GM21360 (cell line): ENCODE measurements at regions not wholly inside any gene's neighbourhood (a gene's known extent, or its start where the extent isn't known, plus 50 kb on each side); places are given as distances from the start of the nearest gene placed in this dataset.
A peak's percentile ranks its signal among the peaks of the same experiment; 100 is the strongest.

Source experiments
- ATAC-seq: cut with Tn5 transposase; IDR thresholded peaks from one replicate; pipeline ENCODE4 v1.9.1; 2021; ENCODE audit warnings: mild to moderate bottlenecking, moderate library complexity; ENCODE audit not compliant: unreplicated experiment

GRCh38 chr20:53838311-53838868 lies 232.0 kb downstream of the BCAS1 start:
- ATAC-seq: no peak

DNA sequence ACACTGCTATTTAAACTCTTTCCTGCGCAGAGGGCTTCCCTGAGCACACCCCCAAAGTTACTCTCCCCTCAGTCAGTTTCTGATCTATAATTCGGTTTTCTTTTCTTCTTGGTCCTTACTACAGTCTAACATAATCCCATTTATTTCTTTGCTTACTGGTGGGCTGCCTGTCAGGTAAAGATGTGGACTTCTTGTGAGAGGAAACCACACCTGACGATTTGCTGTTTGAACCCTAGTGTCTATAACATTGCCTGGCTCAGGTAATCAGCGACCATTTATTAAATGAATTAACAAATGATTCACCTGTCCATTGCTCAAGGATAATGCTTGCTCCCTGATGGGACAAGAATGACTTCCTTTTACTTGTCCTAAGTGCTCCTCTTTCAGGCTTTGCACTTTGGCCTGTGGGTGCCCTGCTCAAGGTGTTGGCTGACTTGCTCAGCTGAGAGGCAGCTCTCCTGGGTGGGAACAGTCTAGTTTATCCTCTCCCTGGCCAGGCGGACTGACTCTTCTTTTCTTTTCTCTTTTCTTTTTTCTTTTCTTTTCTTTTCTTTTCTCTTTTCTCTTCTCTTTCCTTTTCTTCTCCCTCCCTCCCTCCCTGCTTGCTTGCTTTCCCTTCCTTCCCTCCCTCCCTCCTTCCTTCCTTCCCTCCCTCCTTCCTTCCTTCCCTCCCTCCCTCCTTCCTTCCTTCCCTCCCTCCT lies 233.1 kb downstream of the BCAS1 start:
- no peak for ATAC-seq

DNA sequence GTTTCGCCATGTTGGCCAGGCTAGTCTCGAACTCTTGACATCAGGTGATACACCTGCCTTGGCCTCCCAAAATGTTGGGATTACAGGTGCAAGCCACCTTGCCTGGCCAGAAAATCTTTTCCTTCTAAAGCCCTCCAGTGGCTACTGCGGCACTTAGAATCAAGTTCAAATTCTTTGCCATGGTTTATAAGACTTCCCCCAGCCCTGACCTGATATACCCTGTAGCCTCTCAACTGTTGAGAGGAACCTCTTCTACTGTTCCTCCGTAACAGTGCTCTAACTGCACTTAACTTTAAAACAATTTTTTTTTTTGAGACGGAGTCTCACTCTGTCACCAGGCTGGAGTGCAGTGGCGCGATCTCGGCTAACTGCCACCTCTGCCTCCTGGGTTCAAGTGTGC lies 235.6 kb downstream of the BCAS1 start:
- ATAC-seq: no peak

DNA sequence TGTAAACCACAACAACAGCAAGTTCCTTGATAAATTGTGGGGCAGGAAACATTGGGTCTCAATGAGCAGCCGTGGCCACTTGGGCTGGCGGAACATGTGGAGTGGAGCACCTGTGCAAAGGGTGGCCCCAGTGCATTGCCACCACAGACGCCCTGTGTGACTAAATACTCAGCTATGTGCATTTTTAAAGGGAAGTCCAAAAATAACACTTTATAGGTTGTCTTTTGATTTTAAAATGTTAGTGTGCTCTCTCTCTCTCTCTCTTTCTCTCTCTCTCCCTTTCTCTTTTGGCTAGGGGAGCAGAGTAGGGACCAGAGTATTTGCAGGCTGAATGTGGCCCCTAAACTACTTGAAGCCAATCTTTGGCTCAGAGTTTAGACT lies 236.3 kb downstream of the BCAS1 start:
- ATAC-seq: peak; percentile 51

DNA sequence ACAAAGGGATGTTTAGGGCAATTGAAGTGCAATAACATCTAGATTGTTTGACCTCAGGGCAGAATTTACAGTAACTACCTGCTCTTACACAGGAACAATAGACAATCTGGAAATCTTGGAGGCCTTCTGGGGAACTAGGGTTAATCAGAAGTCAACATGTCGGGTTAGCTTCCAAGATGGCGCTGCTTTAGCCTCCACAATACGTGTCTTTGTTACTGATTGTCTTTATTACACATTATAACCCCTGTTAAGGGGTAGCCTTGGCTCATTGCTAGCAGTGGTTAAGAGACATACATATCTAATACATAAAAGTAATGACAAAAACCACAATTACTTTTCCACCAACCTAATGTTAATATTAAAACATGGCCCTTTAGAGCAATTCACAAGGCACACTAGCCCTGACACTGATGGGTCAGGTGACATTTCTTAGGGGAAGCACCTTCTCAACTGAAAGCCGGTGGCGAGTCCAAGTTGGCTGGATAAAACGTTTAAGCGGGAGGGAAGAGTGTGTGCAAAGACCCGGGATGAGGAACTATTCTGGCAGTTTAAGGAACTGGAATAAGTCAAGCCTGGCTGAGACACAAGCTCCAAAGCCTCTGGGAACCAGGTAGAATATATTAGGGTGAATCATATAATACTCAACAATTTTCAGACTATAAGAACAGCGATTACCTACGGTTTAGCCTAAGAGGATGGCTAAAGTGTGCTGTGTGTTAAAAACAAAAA lies 236.9 kb downstream of the BCAS1 start:
- ATAC-seq: no peak

GRCh38 chr20:53832499-53832898 lies 237.9 kb downstream of the BCAS1 start:
- ATAC-seq: no peak

GRCh38 chr20:53831812-53832211 lies 238.2 kb upstream of the ZNF217 start:
- no peak for ATAC-seq

DNA sequence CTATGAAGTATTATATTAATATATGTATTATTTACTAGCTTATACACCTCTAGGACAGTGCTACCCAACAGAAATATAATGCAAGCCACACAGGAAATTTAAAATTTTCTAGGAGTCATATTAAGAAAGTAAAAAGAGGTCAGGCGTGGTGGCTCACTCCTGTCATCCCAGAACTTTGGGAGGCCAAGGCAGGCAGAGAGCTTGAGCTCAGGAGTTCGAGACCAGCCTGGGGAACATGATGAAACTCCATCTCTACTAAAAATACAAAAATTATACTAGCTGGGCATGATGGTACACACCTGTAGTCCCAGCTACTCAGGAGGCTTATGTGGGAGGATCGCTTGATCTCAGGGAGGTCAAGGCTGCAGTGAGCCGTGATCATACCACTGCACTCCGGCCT lies 237.6 kb upstream of the ZNF217 start:
- no peak for ATAC-seq

GRCh38 chr20:53829724-53830521 lies 236.3 kb upstream of the ZNF217 start:
- no peak for ATAC-seq

DNA sequence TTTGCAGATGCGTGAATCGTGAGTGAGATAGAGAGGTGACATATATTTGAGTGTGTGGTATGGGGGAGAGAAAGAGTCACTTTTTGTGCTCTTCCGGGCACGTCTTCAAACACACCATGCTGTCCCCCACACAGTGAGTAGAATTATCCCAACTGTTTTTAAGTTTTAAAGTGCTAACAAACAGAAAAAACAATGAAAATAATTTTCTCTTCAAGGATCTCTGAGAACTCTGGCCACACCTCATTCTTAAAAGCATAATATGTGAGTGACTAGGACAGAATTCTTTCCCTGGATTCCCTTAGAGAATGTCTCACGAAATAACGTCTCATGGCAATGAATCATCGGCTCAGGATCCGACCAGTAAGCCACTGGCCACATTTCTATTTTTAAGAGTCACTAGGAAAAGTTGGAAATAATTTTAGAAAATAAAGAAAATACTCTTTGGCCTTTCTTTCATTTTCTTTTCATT lies 235.7 kb upstream of the ZNF217 start:
- no peak for ATAC-seq

- ATAC-seq: no peak
Measured at GRCh38 chr20:53828682-53829254, 235.1 kb upstream of the ZNF217 start.

DNA sequence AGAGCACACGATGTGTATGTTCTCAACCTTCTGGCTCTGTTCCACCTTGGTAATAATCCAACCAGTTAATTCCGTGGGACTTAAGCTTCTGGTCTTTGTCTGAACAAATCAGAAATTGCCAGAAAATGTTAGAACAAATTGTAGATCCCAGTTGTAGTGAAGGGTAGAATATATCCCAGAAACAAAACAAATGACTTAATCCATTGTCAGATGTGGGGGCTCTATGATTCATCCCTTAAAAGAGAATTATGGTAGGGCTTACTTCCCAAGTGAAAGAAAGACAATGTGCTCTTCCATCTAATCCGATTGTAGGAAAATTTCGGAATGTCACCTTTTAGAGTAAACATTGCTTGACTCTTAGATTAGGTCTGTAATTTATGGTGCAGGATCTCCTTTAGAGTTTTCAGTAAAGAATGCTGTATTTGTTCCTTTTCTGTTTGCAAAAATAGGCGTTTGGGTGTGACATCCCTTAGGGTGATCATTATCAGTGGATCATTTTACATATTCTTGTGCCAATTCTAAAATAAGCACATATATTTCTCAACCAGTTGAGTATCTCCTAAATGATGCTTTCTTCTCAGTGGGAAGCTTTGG lies 234.5 kb upstream of the ZNF217 start:
- no peak for ATAC-seq

DNA sequence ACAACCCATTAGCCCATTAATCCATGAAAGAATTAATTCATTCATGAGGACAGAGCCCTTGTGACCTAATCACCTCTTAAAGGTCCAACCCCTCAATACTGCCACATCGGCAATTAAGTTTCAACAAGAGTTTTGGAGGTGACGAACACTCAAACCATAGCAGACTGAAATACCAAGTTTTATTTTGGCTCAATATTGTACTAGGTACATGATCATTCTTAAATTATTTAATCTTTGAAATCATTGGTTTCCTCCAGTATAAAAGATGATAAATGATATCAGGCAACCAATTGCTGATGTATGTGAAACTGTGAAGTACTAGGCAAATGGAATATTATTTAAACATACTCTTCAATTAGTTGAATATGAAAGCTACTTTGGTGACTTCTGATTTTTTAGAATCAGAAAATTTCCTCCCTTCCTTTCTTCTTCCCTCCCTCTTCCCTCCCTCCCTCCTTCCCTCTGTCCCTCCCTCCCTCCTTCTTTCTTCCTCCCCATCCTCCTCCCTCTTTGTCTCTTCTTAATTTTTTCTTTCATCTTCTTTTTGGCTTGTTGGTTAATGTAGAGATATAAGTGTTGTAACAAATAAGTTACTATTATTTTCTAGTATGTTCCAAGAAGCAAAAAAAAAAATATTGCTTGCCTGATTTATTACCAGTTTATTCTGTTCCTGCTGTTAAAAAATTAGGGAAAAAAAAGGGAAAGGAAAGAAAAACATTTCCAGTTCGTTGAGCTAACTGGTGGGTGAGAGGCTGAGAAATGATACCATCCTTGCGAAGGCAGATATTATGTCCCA lies 233.9 kb upstream of the ZNF217 start:
- no peak for ATAC-seq

DNA sequence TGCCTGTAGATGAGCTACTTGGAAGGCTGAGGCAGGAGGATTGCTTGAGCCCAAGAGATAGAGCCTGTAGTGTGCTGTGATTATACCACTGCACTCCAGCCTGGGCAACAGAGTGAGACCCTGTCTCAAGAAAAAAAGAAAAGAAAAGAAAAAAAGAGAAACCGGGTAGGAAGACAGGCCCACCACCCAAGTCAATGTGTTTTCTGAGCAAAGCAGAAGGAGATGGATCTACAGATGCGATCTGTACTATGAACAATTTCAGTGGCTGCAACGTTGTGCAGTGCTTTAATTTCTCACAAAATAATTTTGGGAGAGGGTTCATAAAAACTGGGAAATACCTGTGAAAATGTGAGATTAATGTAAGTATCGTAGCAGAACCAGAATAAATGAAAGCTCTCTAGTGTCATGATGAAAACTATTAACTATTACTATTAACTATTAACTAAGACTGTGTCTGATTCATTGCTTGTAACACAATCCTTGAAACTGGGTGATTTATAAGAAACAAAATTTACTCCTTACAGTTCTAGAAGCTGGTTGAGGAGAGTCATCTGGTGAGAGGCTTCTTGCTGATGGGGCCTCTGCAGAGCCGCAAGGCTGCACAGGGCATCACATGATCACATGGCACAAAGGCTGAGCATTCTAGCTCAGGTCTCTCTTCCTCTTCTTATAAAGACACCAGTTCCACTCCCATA lies 233.1 kb upstream of the ZNF217 start:
- peak; percentile 73 for ATAC-seq

DNA sequence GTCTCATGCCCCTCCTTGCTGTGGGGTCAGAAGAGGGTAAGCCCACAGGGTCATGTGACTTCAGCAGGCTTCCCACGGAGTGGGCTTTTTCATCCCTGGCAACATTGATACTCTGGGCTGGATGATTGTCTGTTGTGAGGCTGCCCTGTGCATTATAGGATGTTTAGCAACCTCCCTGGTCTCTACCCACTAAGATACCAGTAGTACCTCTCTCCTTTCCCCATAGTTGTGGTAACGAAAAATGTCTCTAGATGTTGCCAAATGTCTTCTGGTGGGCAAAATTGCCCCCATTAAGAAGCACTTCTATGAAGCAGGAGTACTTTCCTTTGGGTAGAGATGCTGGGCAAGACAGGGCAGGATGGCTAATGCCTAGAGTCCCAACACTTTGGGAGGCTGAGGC lies 232.5 kb upstream of the ZNF217 start:
- no peak for ATAC-seq

- no peak for ATAC-seq
Measured at GRCh38 chr20:53825282-53825681, 231.6 kb upstream of the ZNF217 start.

DNA sequence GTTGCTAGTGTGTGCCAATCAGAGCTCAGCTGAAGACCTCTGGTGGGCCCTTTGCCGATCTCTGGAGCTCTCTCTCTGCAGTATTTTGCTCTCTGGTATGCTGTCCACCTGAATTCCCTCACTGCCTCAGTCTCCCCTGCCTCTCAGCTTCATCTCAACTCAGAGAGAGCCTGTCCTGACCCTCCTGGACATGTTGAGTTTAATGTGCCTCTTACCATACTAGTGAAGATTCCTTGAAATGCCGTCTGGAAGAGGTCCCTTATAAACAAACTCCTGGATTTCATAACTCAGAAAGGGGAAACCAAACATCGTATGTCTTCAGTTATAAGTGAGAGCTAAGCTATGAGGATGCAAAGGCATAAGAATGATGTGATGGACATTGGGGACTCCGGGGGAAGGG lies 231.1 kb upstream of the ZNF217 start:
- no peak for ATAC-seq

DNA sequence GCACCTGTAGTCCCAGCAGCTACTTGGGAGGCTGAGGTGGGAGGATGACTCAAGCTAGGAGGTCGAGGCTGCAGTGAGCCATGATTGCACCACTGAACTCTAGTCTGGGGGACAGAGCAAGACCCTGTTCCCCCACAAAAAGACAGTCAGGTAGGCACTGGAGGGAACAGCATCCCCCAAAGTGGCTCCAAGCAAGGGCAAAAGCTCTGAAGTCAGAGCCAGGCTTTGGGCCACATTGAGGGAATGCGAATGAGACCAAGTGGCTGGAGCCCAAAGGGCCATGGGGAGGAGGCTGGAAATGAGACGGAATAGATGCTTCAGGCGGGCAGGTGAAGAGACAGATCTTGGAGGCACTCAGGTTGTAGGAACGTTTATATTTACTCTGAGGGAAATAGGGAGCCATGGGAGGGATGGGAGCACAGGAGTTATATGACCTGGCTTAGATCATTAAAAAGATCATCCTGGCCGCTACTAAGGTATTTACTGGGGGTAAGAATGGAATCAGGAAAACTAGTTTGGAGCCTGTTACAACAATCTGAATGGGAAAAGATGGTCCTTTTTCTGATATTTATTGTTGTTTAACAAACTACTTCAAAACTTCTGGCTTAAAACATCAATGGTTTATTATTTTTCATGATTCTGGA lies 229.6 kb upstream of the ZNF217 start:
- ATAC-seq: no peak

DNA sequence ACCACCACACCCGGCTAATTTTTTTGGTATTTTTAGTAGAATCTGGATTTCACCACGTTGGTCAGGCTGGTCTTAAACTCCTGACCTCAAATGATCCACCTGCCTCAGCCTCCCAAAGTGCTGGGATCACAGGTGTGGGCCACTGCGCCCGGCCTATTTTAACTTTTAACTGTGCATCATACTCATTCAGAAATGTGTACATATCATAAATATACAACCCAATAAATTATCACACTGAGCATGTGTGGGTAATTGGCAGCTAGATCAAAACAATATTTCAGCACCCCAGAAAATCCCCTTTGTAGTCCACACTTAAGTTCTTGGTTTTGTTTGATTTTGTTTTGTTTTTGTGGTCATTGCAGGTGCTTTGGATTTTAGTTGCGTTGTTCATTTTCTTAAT lies 228.9 kb upstream of the ZNF217 start:
- ATAC-seq: no peak
